Activated CD4-positive, alpha-beta memory T cell treated with anti-CD3 and anti-CD28 coated beads, Interleukin-2, amount 10 ng/mL, durations not matched to agents 7 days and 5 days (primary cell): ENCODE measurements at regions not wholly inside any gene's neighbourhood (a gene's known extent, or its start where the extent isn't known, plus 50 kb on each side); places are given as distances from the start of the nearest gene placed in this dataset.

Source experiments
- CTCF ChIA-PET: fragments of 350-600 bp; sonication (Branson Sonifier 250); formaldehyde crosslinking; loops from one replicate; lab custom pipeline; 2021; ENCODE audit warnings: antibody characterized with exemption, inconsistent platforms; lab: Charles Lee
- POLR2A ChIA-PET: fragments of 350-600 bp; sonication (Branson Sonifier 250); formaldehyde crosslinking; loops from one replicate; lab custom pipeline; 2021; ENCODE audit warnings: antibody characterized with exemption; lab: Charles Lee
- DNase-seq: peaks from one replicate; pipeline ENCODE4 v3.0.0-alpha.2; 2020
- H3K27ac Mint-ChIP-seq: one replicate; pipeline ENCODE4 v1.8.0; 2021; ENCODE audit warnings: mild to moderate bottlenecking, mixed read lengths
- H3K27me3 Mint-ChIP-seq: one replicate; pipeline ENCODE4 v1.8.0; 2021; ENCODE audit warnings: mixed read lengths
- H3K36me3 Mint-ChIP-seq: one replicate; pipeline ENCODE4 v1.8.0; 2021; ENCODE audit warnings: low read depth, mixed read lengths
- H3K4me1 Mint-ChIP-seq: one replicate; pipeline ENCODE4 v1.8.0; 2021; ENCODE audit warnings: mixed read lengths
- H3K4me3 Mint-ChIP-seq: one replicate; pipeline ENCODE4 v1.8.0; 2021; ENCODE audit warnings: mild to moderate bottlenecking, mixed read lengths
- H3K9me3 Mint-ChIP-seq: one replicate; pipeline ENCODE4 v1.8.0; 2021; ENCODE audit warnings: mixed read lengths

DNA sequence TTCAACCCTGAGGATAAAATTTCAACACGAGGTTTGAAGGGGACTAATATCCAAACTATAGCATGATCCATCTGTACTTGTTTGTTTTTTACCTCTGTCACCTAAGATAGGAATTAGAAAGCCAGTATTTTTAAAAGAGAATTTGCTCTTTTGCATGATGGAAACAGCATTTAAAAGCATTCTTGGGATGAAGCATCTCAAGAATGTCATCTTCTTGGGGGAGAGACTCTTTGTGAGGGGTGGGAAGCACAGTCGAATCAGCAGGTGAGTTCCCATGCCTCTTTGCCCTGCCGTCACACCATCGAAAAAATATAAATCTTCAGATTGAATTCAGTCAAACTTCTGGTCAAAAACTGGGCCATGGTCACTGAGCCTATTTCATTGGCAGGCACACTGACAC lies 55.3 kb upstream of the BCHE start:
- ChIA-PET POLR2A (no interaction called here), CTCF (no interaction called here)
- H3K36me3 Mint-ChIP-seq, result no peaks in the 10 kb centered on the region
- H3K9me3 Mint-ChIP-seq, result no peaks in the 10 kb centered on the region
- no peaks in the 10 kb centered on the region for H3K27me3 Mint-ChIP-seq
- no peak overlapping the region for H3K4me3 Mint-ChIP-seq
- no peaks in the 10 kb centered on the region for H3K4me1 Mint-ChIP-seq
- DNase-seq, result no peak
- H3K27ac Mint-ChIP-seq, result no peak overlapping the region
